DMS 273 (cell line): ENCODE measurements at regions not wholly inside any gene's neighbourhood (a gene's known extent, or its start where the extent isn't known, plus 50 kb on each side); places are given as distances from the start of the nearest gene placed in this dataset.
A peak's percentile ranks its signal among the peaks of the same experiment; 100 is the strongest.
"Not testable (repeated sequence)": the region's sequence is repeated elsewhere in the genome, so short reads cannot be mapped to it uniquely, and the experiment has no call there.

ENCODE experiments used
- DNase-seq: peaks from one replicate; lab custom pipeline; 2025; ENCODE audit not compliant: unreplicated experiment; lab: John Stamatoyannopoulos, UW

DNA sequence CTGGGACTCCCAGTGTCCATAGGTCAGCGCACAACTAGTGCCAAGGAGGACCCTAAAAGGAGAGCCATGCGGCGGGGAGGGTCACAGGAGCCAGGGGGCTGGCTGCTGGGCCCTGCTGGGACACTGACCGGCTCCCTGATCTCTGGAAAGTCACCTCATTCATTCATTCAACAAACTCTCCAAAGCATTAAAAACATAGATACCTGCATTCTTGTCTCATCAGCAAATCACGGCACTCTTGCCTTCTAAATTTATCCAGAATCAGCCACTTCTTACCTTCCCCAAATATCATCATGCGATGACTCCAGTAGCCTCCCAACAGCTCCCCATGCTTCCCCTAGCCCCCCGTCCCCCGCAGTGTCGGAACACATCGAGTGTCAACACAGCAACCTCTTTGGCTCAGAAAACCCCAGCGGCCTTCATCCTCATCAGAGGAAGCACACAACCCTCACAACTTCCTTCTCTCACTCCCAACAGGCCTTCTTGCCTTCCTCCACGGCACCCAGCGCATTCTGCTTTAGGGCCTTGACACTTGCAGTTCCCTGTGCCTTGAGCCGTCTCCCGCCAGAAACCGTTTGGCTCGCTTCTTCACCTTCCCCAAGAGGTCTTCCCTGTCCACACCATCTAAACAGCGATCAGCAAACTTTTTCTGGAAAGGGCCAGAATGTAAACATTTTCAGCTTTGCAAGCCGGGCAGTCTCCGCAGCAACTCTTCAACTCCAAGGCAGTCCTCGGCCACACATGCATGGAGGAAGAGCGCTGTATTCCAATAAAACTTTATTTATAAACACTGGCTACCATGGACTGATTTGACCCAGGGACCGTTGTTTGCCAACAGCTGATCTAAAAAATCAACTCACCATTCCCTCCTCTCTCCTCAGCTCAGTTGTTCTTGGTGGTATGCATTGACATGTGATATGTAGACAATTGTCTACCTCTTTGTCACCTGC is 119.5 kb upstream of the TNRC6C start:
- no peak for DNase-seq

DNA sequence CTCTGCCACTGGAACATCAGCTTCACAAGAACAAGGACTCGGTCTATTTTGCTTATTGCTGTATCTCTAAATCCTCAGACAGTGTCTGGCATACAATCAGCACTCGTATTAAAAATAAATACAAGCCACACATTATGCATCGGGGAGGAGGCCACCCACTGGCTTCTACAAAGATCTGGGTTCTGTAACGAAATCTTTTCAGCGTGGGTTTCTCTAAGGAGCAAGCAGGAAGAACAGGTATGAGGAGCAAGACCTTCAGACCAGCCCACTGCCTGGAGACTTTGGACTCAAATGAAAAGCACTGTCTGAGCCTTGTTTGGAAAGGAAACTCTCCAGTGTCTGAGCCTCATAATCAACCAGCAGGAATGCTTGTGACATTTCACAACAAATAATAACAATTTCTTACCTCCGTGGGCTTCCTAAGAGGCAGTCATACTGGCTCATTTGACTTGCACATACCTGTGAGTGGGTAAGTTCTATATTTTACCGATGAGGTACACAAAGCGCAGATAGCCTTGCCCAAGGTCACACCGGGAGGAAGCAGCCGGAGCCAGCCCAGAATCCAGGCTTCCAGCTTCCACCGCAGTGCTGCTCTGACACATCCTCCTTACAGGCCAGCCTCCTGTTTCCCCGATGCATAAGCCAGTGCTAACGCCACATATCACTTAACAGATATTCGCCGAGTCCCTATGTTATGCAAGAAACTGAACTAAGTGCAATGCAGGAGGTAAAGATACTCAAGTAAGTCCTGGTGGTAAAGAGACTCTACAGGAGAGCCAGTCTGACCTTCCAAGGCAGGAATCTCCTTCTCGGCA is 118.6 kb upstream of the TNRC6C start:
- DNase-seq: no peak

DNA sequence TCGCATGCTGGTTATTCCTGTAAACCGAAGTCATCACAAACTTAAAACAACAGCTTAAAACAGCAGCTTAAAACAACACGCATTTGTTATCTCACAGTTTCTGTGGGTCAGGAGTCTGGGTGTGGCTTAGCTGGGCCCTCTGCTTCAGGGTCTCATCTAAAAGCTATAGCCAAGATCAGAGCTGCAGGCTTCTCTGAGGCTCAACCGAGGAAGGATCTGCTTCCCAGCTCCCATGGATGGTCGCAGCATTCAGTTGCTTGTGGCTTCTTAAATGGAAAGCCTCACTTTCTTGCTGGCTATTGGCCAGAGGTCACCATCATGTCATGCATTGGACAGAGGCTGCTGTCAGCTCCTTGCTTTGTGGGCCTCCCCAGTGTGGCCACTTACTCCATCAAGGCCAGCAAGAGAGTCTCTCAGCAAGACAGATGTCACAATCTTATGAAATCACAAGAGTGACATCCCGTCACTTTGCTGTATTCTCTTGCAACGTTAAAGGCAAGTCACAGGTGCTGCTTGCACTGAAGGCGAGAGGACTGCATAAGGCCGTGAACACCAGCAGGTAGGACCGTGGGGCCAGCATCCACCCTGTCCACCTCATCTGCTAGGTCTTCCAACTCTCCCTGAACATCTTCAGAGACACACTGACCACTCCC is 117.9 kb upstream of the TNRC6C start:
- DNase-seq: no peak

DNA sequence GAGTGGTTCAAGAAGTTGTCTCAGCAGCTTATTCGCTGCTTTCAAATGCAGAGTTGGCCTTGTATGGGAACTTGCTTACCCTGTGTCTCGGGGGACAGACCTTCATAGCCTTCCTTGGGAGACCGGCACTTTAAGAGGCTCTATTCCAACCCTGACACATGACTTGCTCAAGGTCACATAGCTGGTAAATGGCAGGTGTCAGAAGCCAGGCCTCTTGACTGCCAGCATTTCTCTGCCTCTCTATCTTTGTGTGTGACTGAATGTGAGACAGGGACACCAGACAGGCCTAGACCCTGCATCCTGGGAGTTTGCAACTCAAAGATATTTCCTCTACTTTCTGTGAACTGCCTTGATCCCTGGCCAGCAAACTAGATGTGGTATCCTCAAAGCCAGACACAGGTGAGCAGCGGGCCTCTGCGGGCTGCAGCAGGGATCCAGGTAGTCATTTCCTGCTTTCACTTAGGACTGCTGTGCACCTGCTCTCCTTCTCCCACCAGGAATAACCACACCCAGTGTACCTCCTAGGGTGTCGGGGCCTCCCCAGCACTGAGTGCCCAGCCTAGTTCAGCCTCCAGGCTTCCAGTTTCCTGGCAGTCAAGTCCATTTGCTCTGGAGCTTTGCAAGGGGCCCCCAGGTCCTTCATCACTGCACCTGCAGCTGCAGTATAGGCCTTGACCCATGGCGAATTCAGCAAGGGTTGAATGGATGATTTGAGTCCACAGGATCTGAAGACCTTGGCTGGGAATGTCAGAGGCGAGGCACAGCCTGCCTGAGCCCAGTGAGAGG is 116.6 kb upstream of the TNRC6C start:
- no peak for DNase-seq

DNA sequence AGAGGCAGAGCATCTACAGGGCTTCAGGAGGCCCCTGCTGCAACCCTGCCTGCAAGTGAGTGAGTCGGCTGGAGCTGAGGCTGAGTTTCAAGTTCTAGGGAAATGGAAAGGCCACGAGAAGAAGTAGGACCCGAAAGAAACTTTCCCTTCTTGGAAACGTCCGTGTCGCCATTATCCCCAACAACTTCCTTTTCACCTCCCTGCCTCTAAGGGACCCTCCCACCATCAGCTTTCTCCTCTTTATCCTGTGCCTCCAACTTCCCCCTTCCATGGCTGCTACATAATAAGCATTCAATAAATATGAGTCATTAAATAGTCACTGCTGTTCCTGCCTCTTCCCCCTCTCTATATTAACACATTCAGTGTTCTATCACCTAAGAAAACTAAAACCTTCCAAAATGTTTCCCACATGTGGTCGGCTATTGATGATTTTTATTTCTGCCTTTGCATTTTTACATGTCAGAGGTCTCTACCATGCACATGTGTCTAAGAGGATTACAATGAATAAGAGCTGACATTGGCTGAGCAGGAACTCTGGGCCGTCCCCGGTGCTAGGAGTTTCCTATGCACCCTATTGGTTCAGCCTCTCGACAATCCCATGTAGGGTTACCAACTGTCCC is 115.9 kb upstream of the TNRC6C start:
- DNase-seq: no peak

DNA sequence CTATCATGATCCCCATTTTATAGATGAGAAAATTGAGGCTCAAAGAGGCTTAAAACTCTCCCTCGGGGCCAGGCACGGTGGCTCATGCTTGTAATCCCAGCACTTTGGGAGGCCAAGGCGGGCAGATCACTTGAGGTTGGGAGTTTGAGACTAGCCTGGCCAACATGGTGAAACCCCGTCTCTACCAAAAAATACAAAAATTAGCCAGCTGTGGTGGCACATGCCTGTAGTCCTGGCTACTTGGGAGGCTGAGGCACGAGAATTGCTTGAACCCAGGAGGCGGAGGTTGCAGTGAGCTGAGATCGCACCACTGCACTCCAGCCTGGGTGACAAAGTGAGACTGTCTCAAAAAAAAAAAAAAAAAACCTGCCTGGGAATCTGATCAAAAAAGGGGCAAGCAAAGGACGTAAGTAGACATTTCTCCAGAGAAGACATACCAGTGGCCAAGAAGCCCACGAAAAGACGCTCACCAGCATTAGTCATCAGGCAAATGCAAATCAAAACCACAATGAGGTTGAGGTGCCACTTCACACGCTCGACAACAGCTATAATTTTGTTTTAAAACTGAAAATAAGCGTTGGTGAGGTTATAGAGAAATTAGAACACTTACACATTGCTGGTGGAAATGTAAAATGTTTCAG is 115.1 kb upstream of the TNRC6C start:
- not testable (repeated sequence) for DNase-seq

DNA sequence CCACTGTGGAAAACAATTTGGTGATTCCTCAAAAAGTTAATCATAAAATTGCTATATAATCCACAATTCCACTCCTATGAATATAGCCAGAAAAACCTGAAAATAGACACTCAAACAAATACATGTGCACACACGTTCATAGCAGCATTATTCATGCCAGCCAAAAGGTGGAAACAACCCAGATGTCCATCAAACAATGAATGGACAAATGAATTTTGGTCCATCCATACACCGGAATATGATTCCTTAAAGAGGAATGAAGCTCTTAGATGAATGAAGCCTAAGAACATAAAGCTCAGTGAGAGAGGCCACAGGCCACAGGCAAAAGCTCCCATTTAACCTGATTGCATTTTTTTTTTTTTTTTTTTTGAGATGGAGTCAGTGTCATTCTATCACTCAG is 114.6 kb upstream of the TNRC6C start:
- DNase-seq: no peak

DNA sequence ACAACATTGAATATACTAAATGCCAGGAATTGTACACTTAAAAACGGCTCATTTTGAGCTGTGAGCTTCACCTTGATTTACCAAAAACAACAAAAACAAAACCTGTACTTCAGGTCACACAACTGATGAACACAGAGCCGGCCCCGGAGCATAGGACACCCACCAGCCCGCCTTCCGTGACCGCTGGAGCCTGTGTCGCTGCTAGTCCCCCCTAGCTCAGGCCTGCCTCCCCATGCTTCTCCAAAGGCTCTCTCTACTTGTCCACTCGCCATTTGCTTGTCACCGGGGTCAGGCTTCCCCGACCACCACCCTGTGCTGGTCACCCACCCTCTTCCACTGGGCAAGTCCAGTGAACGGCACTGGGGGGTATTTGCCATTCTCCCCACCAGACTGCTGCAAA is 113.8 kb upstream of the TNRC6C start:
- no peak for DNase-seq

DNA sequence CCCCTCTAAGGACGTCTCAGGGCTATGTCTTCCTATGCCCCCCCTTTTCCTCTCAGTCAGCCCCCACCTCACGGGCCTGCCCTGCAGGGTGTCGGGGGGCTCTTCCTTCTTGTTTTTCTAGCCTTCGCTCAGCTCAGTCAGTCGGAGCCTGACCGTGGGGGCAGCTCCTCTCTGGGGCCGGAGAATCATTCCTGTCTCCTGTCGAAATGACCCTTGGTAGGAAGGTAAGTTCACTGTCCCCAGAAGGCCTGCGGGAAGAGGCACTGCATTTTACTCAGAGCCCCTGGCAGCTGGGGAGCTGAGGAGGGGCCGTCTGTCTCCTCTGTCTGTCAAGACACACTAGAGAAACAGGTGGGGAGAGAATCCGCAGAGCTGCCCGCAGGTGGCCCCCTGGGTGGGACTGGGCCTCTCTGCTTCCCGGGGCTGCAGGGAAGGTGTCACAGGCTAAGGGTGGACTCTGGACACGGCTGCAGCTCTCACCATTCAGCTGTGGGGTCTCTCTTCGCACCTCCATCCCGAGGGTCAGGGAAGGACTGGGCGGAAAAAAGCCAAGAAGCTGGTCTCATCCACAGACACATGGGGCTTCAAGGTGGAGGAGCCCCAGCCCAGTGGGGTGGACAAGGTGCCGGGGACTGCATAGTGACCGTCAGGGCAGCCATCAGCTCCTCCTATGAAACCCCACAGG is 112.8 kb upstream of the TNRC6C start:
- no peak for DNase-seq

DNA sequence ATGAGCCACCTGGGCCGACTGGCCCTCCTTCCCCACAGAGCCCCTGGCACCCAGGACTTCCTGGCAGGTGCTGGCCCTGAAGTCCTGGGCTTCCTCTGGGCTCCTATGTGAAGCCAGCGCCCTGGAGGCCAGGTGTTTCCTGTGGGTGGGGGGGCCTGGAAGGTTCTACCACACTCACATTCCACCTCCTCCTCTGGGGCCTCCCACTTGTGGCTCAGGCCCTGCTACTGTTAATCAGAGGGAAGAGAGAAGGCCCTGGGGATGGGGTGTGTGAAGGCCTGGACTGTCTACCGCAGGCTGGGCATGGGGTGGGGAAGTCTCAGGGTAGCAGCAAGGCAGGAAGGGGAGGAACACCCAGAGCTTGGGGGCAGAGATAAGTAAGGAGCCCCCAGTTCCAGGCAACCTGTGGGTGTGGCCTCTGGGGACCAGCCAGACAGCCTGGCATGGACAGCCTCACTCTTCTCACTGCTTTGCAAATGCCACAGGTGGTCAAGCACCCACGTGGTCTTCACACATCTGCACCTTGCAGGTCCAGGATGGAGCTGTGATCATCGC is 111.9 kb upstream of the TNRC6C start:
- DNase-seq: no peak

DNA sequence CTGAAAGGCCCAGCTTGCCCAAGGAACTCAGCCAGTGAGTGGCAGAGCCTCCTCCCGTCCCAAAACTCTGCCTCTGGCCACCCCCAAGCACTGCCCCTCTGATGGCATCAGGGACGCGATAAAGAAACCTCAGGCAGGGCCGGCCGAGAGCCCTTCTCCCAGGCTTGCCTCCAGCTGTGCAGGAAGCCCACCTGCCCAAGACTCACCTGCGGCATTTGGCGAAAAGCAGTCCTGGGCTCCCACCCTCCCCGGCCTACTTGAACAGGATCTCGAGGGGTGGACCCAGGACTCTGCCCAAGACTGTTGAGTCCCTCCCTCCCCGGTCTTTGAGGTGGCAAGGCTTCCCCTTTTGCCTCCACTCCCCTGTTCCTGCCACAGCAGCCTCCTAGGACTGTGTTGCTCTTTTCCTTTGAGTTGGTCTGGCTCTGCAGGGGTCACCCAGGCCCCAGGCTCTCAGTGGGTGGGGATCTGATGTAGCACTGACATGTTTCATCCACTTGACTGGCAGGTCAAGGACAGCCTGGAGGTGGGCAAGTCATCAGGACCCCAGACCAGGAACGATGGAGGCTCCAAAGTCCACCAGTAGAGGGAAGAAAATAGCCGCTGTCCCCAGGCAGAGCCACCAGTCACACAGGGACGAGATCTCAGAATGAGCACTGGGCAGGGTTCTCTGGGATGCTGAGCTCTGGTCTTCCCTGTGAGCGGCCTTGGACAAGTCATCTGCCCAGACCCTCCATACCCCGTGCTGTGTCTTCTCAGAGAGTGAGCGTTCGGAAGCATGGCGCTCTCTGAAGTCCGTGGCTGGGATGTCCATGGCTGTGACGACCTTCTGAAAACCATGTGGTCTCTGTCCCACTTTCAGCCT is 111.0 kb upstream of the TNRC6C start:
- DNase-seq: no peak

DNA sequence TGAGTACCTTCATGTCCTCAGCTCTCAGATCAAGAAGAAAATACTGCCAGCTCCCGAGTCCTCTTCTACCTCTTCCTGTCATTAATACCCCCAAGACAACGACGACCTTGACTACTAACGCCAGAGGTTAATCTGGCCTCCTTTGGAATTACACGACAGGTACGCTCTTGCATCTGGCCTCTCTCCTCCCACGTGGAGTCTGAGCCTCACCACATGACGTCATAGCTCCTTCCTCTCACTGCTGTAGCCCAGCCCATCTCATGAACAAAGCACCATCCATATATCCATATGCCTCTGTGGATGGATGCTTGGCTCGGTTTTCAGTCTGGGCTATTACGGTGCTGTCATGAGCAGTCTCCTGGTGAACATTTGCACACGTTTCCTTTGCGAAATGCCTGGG is 110.2 kb upstream of the TNRC6C start:
- peak; percentile 25 for DNase-seq

DNA sequence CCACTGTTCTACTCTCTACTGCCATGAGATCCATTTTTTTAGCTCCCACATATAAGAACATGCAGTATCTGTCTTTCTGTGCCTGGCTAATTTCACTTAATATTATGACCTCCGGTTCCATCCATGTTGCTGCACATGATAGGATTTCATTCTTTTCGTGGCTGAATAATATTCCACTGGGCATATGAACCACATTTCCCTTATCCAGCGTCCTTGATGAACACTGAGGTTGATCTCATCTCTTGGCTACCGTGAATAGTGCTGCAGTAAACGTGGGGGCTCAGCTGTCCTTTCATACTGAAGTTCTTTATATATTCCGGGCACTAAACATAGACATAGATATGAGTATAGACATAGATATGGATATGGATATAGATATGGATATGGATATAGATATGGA is 109.3 kb upstream of the TNRC6C start:
- no peak for DNase-seq

DNA sequence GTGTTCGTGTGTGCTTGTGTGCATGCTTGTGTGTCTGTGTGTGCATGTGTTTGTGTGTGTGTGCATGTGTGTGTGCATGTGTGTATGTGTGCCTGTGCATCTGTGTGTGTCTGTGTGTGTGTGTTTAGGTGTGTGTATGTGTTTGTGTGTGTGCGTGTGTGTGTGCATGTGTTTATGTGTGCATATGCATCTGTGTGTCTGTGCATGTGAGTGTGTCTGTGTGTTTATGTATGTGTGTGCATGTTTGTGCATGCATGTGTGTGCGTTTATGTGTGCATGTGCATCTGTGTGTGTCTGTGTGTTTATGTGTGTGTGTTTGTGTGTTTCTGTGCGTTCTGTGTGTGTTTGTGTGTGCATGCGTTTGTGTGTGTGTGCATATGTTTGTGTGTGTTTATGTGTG is 106.6 kb upstream of the TNRC6C start:
- no peak for DNase-seq

DNA sequence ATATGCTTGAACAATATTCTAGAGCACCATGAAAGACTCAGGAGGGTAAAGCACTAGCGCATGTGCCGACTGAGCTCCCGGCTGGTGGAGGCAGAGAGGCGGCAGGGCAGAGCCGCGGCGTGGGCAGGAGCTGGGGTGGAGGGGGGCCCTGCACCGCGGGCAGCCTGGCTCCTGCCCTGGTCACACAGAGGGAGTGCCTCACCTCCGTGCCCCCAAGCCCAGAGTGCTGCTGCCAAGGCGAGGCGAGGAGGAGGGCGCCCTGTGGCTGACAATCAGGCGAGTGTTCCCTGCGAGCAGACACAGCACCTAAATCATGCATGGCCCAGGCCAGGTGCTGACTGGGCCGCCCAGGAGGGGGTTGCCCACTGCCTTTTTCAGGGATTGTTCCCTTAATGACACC is 105.8 kb upstream of the TNRC6C start:
- DNase-seq: no peak

DNA sequence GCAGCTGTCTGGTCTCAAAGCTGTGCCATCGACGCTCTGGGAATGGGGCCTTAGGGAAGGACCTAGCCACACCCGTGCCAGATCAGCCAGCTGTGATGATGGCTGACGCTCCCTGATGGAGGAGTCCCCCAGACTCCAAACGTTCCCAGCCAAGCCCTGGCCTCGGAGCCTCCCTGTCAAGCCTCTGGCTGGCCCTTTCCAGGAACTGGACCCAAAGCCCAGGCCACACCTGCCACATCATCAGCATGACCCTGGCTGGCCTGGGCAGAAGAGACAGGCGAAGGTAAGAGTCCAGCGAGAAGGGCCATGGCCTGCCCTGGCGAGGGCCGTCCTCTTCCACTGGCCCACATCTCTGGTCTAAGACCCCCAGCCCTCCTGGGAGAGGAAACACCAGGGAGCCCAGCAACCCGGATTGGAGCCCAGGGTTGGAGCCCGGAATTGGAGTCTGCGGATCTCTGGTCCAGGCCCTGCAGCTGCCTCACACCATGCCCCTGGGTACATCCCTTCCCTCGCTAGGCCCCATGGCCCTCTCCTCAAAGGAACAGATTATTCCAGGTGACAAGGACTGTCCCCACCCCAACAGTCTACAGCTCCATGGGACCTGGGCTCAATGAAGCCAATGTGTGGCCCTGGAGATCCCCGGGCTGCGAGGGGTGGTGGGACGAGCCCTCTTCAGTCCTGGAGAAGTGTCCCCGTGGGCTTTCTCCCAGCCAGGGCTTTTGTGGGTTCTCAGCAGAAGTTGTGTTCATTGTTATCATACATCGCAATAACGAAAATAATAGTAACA is 105.1 kb upstream of the TNRC6C start:
- DNase-seq: no peak

DNA sequence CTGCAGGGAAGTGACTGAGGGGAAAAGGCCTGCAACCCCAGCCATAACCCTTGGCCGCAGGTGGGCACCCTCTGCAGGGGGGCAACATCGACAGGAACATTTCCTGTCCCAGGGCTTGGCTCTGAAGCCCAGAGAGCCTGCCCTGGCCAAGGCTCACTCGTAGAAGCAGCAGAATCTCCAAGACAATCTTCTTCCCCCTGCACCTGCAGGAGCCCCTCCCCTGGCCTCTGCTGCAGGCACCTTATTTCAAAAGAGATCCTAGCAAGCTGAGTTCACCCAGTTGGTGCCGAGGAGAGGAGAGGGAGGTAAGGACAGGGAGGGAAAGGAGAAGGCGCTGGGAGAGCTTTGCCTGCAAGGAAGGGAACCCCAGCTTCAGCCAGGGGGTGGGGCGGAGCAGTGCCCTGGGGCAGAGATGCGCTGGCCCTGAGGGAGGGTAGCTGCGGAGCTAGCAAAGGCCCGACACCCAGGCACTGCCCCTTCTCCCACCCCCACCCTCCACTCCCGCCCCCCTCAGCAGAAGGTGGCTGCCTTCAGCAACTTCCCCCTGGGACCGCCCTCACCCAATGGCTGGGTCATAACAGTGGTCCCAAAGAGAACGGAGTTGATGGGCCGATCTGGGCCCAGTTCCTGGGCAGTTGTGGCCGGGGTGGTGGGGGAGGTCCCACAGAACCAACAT is 104.3 kb upstream of the TNRC6C start:
- DNase-seq: no peak
